ENCODE measurements at regions not wholly inside any gene's neighbourhood (a gene's known extent, or its start where the extent isn't known, plus 50 kb on each side); places are given as distances from the start of the nearest gene placed in this dataset.

GRCh38 chr13:42680748-42681147 lies 100.6 kb upstream of the FAM216B start:
- POLR2A ChIA-PET = no interaction called here
- CTCF ChIA-PET = no interaction called here

GRCh38 chr13:42681326-42682100 lies 99.9 kb upstream of the FAM216B start:
- ChIA-PET CTCF (no interaction called here), POLR2A (no interaction called here)
- TF ChIP-seq FOXA1 (IDR thresholded peaks at IDR 0.05) (no peak), ARNT (IDR thresholded peaks at IDR 0.05) (no peak), TARDBP (IDR thresholded peaks at IDR 0.05) (no peak), CTBP1 (IDR thresholded peaks at IDR 0.05; ENCODE audit: borderline replicate concordance) (no peak), HDGF (IDR thresholded peaks at IDR 0.05; ENCODE audit: borderline replicate concordance) (no peak), FOXK2 (IDR thresholded peaks at IDR 0.05) (no peak), BHLHE40 (IDR thresholded peaks at IDR 0.05; ENCODE audit: borderline replicate concordance) (no peak)
- DNase-seq (ENCODE audit: extremely low spot score) = no peak

More at GRCh38 chr13:42680748-42681147, 100.6 kb upstream of the FAM216B start:
- TF ChIP-seq BHLHE40 (IDR thresholded peaks at IDR 0.05; ENCODE audit: borderline replicate concordance) = no peak
- TF ChIP-seq SP1 (IDR thresholded peaks at IDR 0.05) = no peak
- no peak for TF ChIP-seq TARDBP (IDR thresholded peaks at IDR 0.05)
- no peak for TF ChIP-seq LEF1 (IDR thresholded peaks at IDR 0.05; ENCODE audit: borderline replicate concordance)
- TF ChIP-seq FOXM1 (IDR thresholded peaks at IDR 0.05; ENCODE audit: borderline replicate concordance) = no peak
- no peak for TF ChIP-seq CTBP1 (IDR thresholded peaks at IDR 0.05; ENCODE audit: borderline replicate concordance)
- TF ChIP-seq NFRKB (IDR thresholded peaks at IDR 0.05) = no peak
- no peak for TF ChIP-seq ARNT (IDR thresholded peaks at IDR 0.05)
- no peak for TF ChIP-seq FOXA1 (IDR thresholded peaks at IDR 0.05)
- no peak for DNase-seq (ENCODE audit: extremely low spot score)

- no peak for DNase-seq (ENCODE audit: extremely low spot score)
- POLR2A ChIA-PET = no interaction called here
- CTCF ChIA-PET = no interaction called here
- TF ChIP-seq TARDBP (IDR thresholded peaks at IDR 0.05) (no peak), LEF1 (IDR thresholded peaks at IDR 0.05; ENCODE audit: borderline replicate concordance) (no peak), BHLHE40 (IDR thresholded peaks at IDR 0.05; ENCODE audit: borderline replicate concordance) (no peak), ELF4 (IDR thresholded peaks at IDR 0.05) (no peak), ARNT (IDR thresholded peaks at IDR 0.05) (no peak), PKNOX1 (IDR thresholded peaks at IDR 0.05) (no peak), L3MBTL2 (conservative IDR thresholded peaks at IDR 0.05) (no peak), FOXA1 (IDR thresholded peaks at IDR 0.05) (no peak), FOXM1 (IDR thresholded peaks at IDR 0.05; ENCODE audit: borderline replicate concordance) (no peak), CTBP1 (IDR thresholded peaks at IDR 0.05; ENCODE audit: borderline replicate concordance) (no peak), NFRKB (IDR thresholded peaks at IDR 0.05) (no peak), SP1 (IDR thresholded peaks at IDR 0.05) (no peak), SUZ12 (IDR thresholded peaks at IDR 0.05) (no peak), FOXK2 (IDR thresholded peaks at IDR 0.05) (no peak), HDGF (IDR thresholded peaks at IDR 0.05; ENCODE audit: borderline replicate concordance) (no peak), ZNF384 (IDR thresholded peaks at IDR 0.05) (no peak)
Measured at GRCh38 chr13:42684226-42684625, 97.2 kb upstream of the FAM216B start.

- ChIA-PET POLR2A (no interaction called here), CTCF (no interaction called here)
- TF ChIP-seq BHLHE40 (IDR thresholded peaks at IDR 0.05; ENCODE audit: borderline replicate concordance) (no peak), CTBP1 (IDR thresholded peaks at IDR 0.05; ENCODE audit: borderline replicate concordance) (no peak), SP1 (IDR thresholded peaks at IDR 0.05) (no peak), LEF1 (IDR thresholded peaks at IDR 0.05; ENCODE audit: borderline replicate concordance) (no peak), ZNF384 (IDR thresholded peaks at IDR 0.05) (no peak), NFRKB (IDR thresholded peaks at IDR 0.05) (no peak)
- DNase-seq (ENCODE audit: extremely low spot score) = no peak
Measured at GRCh38 chr13:42685751-42686150, 95.6 kb upstream of the FAM216B start.

- CTCF ChIA-PET = interaction anchor here (0.7 kb wide), 2 partner anchors 14 to 60 kb away, joined by 3 read pairs; no protein-coding TSS in a partner anchor
Measured at GRCh38 chr13:42686165-42686564, 95.2 kb upstream of the FAM216B start.

GRCh38 chr13:42688821-42689220 lies 92.6 kb upstream of the FAM216B start:
- POLR2A ChIA-PET = no interaction called here
- TF ChIP-seq CTBP1 (IDR thresholded peaks at IDR 0.05; ENCODE audit: borderline replicate concordance) (no peak), ELF4 (IDR thresholded peaks at IDR 0.05) (no peak), ARNT (IDR thresholded peaks at IDR 0.05) (no peak), FOXM1 (IDR thresholded peaks at IDR 0.05; ENCODE audit: borderline replicate concordance) (no peak), FOXA1 (IDR thresholded peaks at IDR 0.05) (no peak), NFRKB (IDR thresholded peaks at IDR 0.05) (no peak), HDGF (IDR thresholded peaks at IDR 0.05; ENCODE audit: borderline replicate concordance) (no peak), FOXK2 (IDR thresholded peaks at IDR 0.05) (no peak)
- DNase-seq (ENCODE audit: extremely low spot score) = no peak
- CTCF ChIA-PET = no interaction called here

More at GRCh38 chr13:42686165-42686564, 95.2 kb upstream of the FAM216B start:
- POLR2A ChIA-PET = no interaction called here
- DNase-seq (ENCODE audit: extremely low spot score) = no peak
- TF ChIP-seq LEF1 (IDR thresholded peaks at IDR 0.05; ENCODE audit: borderline replicate concordance) = no peak
- no peak for TF ChIP-seq TARDBP (IDR thresholded peaks at IDR 0.05)
- TF ChIP-seq NFRKB (IDR thresholded peaks at IDR 0.05) = no peak
- TF ChIP-seq FOXK2 (IDR thresholded peaks at IDR 0.05) = no peak
- TF ChIP-seq SUZ12 (IDR thresholded peaks at IDR 0.05) = no peak
- no peak for TF ChIP-seq FOXM1 (IDR thresholded peaks at IDR 0.05; ENCODE audit: borderline replicate concordance)
- TF ChIP-seq ELF4 (IDR thresholded peaks at IDR 0.05) = no peak
- no peak for TF ChIP-seq ARNT (IDR thresholded peaks at IDR 0.05)
- no peak for TF ChIP-seq FOXA1 (IDR thresholded peaks at IDR 0.05)
- TF ChIP-seq BHLHE40 (IDR thresholded peaks at IDR 0.05; ENCODE audit: borderline replicate concordance) = no peak
- TF ChIP-seq SP1 (IDR thresholded peaks at IDR 0.05) = no peak
- no peak for TF ChIP-seq ZNF384 (IDR thresholded peaks at IDR 0.05)
- TF ChIP-seq HDGF (IDR thresholded peaks at IDR 0.05; ENCODE audit: borderline replicate concordance) = no peak
- no peak for TF ChIP-seq PKNOX1 (IDR thresholded peaks at IDR 0.05)
- no peak for TF ChIP-seq CTBP1 (IDR thresholded peaks at IDR 0.05; ENCODE audit: borderline replicate concordance)
- no peak for TF ChIP-seq L3MBTL2 (conservative IDR thresholded peaks at IDR 0.05)

Measured in HEK293T (cell line).